UCSD-AML1 (cell line): ENCODE measurements at regions not wholly inside any gene's neighbourhood (a gene's known extent, or its start where the extent isn't known, plus 50 kb on each side); places are given as distances from the start of the nearest gene placed in this dataset.
"Not testable (repeated sequence)": the region's sequence is repeated elsewhere in the genome, so short reads cannot be mapped to it uniquely, and the experiment has no call there.

Experiments used
- DNase-seq: peaks from one replicate; lab custom pipeline; 2025; ENCODE audit not compliant: unreplicated experiment; lab: John Stamatoyannopoulos, UW

DNA sequence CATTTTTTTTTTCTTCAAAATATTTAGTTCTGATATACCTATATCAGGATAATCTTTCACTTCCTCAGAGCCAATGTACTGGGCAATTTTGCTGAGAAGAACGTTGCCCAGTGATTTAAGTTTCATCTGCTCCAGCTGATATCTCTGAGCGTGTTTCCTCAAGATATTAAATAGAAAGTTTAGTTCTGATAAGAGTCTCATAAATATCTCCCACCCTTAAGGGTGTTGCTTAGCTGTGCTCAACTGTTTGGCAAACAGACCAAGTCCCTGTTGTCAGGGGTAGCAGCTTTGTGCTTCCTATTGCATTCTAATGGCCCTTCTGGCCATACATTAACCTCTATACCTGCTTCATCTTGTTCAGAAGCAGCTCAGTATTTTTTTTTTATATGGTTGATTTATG, 84.7 kb upstream of the GPR141 start:
- no peak for DNase-seq

DNA sequence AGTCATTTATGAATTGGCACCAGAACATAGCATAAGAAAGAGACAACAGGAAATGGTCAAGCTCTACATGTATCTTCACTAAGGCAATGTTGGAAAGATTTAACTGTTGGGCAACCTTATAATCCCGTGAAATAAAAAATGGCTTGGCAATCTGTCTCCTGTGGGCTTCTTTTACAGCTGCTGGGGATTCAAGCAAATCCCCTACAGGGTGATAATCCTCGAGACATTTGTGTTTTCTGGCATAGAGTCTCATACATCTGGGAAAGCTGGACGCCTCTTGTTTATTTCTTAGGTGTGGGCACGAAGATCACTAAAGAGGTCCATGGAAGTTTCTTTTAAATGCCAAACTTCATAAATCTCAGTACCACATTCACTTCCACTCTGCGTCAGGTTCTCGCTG, 82.2 kb upstream of the GPR141 start:
- DNase-seq: no peak

GRCh38 chr7:37604078-37604477, 79.5 kb upstream of the GPR141 start:
- no peak for DNase-seq

DNA sequence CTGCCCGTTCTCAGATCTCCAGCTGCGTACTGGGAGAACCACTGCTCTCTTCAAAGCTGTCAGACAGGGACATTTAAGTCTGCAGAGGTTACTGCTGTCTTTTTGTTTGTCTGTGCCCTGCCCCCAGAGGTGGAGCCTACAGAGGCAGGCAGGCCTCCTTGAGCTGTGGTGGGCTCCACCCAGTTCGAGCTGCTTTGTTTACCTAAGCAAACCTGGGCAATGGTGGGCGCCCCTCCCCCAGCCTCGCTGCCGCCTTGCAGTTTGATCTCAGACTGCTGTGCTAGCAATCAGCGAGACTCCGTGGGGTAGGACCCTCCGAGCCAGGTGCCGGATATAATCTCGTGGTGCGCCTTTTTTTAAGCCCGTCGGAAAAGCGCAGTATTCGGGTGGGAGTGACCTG, 66.2 kb upstream of the GPR141 start:
- not testable (repeated sequence) for DNase-seq

- DNase-seq: no peak
Observed at GRCh38 chr7:37633048-37633447, 50.5 kb upstream of the GPR141 start.
